Upper lobe of left lung (tissue), 4 donors: ENCODE measurements at regions not wholly inside any gene's neighbourhood (a gene's known extent, or its start where the extent isn't known, plus 50 kb on each side); places are given as distances from the start of the nearest gene placed in this dataset.
"Not testable (repeated sequence)": the region's sequence is repeated elsewhere in the genome, so short reads cannot be mapped to it uniquely, and the experiment has no call there.

Experiments used
- CTCF ChIP-seq, 6 experiments: fragments of 450-650 bp in 4 of 6; fragments of 200-600 bp in 2 of 6; sonication (generic) in 2 of 6; IDR thresholded peaks; one replicate each; pipeline ENCODE4 v1.5.1; 2016 to 2019; ENCODE audit warnings: antibody characterized with exemption in 6 of 6
- EP300 ChIP-seq, 4 donors: sonication (generic); formaldehyde crosslinking; IDR thresholded peaks; one replicate each; pipeline ENCODE4 v1.5.1; 2017; ENCODE audit warnings: antibody characterized with exemption in 4 of 4, control low read depth in 2 of 4

- not testable (repeated sequence) for TF ChIP-seq CTCF, EP300 (IDR thresholded peaks at IDR 0.05)
These were observed 165.1 kb downstream of the TMEM121 start for GRCh38 chr14:105691321-105692109.
